BLaER1 (cell line): ENCODE measurements at regions not wholly inside any gene's neighbourhood (a gene's known extent, or its start where the extent isn't known, plus 50 kb on each side); places are given as distances from the start of the nearest gene placed in this dataset.

Experiments used
- H3K27ac ChIP-seq: shearing (Covaris generic); formaldehyde crosslinking; 2 replicates; pipeline ENCODE4 v1.8.1; 2022
- H3K27me3 ChIP-seq: shearing (Covaris generic); formaldehyde crosslinking; 2 replicates; pipeline ENCODE4 v1.8.1; 2022
- H3K36me3 ChIP-seq: shearing (Covaris generic); formaldehyde crosslinking; 2 replicates; pipeline ENCODE4 v1.8.1; 2022
- H3K4me1 ChIP-seq: shearing (Covaris generic); formaldehyde crosslinking; 2 replicates; pipeline ENCODE4 v1.8.1; 2022
- H3K4me2 ChIP-seq: shearing (Covaris generic); formaldehyde crosslinking; 2 replicates; pipeline ENCODE4 v1.8.1; 2022
- H3K4me3 ChIP-seq: shearing (Covaris generic); formaldehyde crosslinking; 2 replicates; pipeline ENCODE4 v1.8.1; 2022
- H3K9ac ChIP-seq: shearing (Covaris generic); formaldehyde crosslinking; 2 replicates; pipeline ENCODE4 v1.8.1; 2022
- H3K9me3 ChIP-seq: shearing (Covaris generic); formaldehyde crosslinking; 2 replicates; pipeline ENCODE4 v1.8.1; 2022
- H4K20me1 ChIP-seq: shearing (Covaris generic); formaldehyde crosslinking; 2 replicates; pipeline ENCODE4 v1.8.1; 2022
- Cebpa-rat ChIP-seq: shearing (Covaris generic); IDR thresholded peaks from 2 replicates; pipeline ENCODE4 v1.8.1; 2022

- Histone ChIP-seq H4K20me1 (peaks cover 92% of the 10 kb centered on the region), H3K4me2 (peak overlapping the region; percentile 92), H3K4me3 (peak overlapping the region; percentile 52), H3K9me3 (no peaks in the 10 kb centered on the region; the same call in 1 of the 2 replicates), H3K9ac (peak overlapping the region; percentile 73), H3K36me3 (peaks cover 12% of the 10 kb centered on the region), H3K27ac (peak overlapping the region; percentile 87), H3K27me3 (no peaks in the 10 kb centered on the region), H3K4me1 (peaks cover 74% of the 10 kb centered on the region)
- TF ChIP-seq Cebpa-rat = no peak
Measured at GRCh38 chr3:42025370-42026138, 63.7 kb upstream of the ULK4 start.

GRCh38 chr3:42024591-42025351 is 62.9 kb upstream of the ULK4 start:
- Histone ChIP-seq H3K4me1 (peaks cover 81% of the 10 kb centered on the region), H3K9me3 (no peaks in the 10 kb centered on the region; the same call in 1 of the 2 replicates), H3K4me2 (peak overlapping the region; percentile 92), H4K20me1 (peaks cover 94% of the 10 kb centered on the region), H3K27ac (peak overlapping the region; percentile 87), H3K27me3 (no peaks in the 10 kb centered on the region), H3K9ac (peak overlapping the region; percentile 72), H3K36me3 (peaks cover 12% of the 10 kb centered on the region), H3K4me3 (peak overlapping the region; percentile 52)
- TF ChIP-seq Cebpa-rat = no peak

DNA sequence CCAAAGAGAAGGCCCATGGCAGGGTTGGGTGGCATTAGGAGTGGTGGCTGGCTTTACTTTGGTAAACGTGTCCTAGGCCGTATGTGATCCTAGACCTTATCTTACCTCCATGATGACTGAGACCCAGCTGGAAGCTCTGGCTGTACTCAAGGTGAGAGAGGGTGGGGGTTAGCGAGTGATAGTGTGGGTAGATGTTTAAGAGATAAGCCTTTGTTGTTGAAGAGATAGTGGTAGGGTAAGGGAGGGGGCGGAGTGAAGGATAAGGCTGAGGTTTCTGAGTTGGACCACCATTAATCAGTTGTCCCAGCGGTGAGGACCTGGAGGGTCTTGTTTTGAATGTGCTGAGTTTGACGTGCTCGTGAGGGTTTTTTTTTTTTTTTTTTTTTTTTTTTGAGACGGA is 61.5 kb upstream of the ULK4 start:
- Histone ChIP-seq H3K27me3 (no peaks in the 10 kb centered on the region), H3K36me3 (peaks cover 5% of the 10 kb centered on the region), H4K20me1 (peaks cover 94% of the 10 kb centered on the region), H3K9ac (no peak overlapping the region), H3K4me1 (peaks cover 94% of the 10 kb centered on the region), H3K4me2 (peak overlapping the region; percentile 92), H3K9me3 (no peaks in the 10 kb centered on the region; the same call in 1 of the 2 replicates), H3K27ac (peak overlapping the region; percentile 50), H3K4me3 (no peak overlapping the region)
- TF ChIP-seq Cebpa-rat = no peak

- no peak overlapping the region for H3K9ac ChIP-seq
- no peak overlapping the region for H3K27ac ChIP-seq
- H3K27me3 ChIP-seq = no peaks in the 10 kb centered on the region
- no peaks in the 10 kb centered on the region for H3K9me3 ChIP-seq
- H3K4me1 ChIP-seq = peaks cover 94% of the 10 kb centered on the region
- H3K4me3 ChIP-seq = no peak overlapping the region
- peak overlapping the region; percentile 92; the same call in 1 of the 2 replicates for H3K4me2 ChIP-seq
- H3K36me3 ChIP-seq = peaks cover 5% of the 10 kb centered on the region; the same call in 1 of the 2 replicates
- TF ChIP-seq Cebpa-rat = no peak
- H4K20me1 ChIP-seq = peaks cover 97% of the 10 kb centered on the region
Measured at GRCh38 chr3:42022355-42022754, 60.5 kb upstream of the ULK4 start.

DNA sequence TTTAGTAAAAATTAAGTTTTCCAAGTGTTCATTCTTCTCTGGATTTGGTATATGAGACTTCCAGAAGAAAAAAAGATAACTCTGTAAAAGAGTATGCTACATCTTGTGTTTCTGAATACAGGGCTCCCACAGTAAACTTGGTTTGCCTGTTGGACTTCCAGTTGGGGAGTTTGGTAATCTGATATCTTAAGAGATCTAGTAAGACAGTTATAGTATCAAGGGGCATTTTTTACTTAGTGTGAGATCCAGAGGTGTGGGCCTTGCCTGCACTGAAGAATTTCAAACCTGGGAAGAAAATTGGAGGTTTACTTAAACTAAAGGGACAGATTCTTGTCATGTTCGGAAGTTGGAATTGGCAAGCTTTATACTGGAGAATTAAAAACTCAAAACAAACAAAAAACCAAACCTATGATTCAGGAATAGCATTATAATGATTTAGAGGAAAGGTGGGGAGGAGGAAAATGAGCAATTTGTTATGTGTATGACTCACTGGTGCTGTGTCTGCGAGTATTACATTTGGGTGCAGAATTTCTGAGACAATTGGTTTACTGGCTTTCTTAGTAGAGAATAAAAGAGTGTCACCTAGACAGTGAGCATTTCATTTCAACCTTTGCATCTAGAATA is 58.9 kb upstream of the ULK4 start:
- H3K27ac ChIP-seq = no peak overlapping the region
- TF ChIP-seq Cebpa-rat = no peak

DNA sequence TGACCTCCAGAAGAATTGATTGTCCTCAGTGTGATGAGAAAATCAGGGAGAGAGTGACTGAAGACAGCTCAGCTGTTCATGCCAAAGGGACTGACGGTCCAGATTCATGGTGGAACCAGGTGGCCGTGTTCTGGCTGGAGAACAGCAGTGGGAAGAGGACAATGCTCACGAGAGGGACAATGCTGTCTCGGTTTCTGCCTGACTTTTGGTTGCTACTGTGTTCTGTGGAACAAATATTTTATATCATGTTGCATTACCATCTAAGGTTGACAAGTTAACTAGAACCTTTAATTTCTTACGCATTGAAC is 58.0 kb upstream of the ULK4 start:
- Histone ChIP-seq H3K9ac (no peak overlapping the region), H3K27me3 (no peaks in the 10 kb centered on the region), H3K4me2 (no peak overlapping the region), H3K4me1 (peaks cover 96% of the 10 kb centered on the region), H3K9me3 (no peaks in the 10 kb centered on the region), H3K27ac (no peak overlapping the region), H4K20me1 (peaks cover 100% of the 10 kb centered on the region), H3K4me3 (no peak overlapping the region), H3K36me3 (peaks cover 5% of the 10 kb centered on the region; the same call in 1 of the 2 replicates)
- no peak for TF ChIP-seq Cebpa-rat

More for the DNA sequence above, 58.9 kb upstream of the ULK4 start:
- no peak overlapping the region for H3K9ac ChIP-seq
- H3K4me2 ChIP-seq = no peak overlapping the region
- no peak overlapping the region for H3K4me3 ChIP-seq
- peaks cover 94% of the 10 kb centered on the region for H3K4me1 ChIP-seq
- peaks cover 98% of the 10 kb centered on the region for H4K20me1 ChIP-seq
- H3K36me3 ChIP-seq = peaks cover 5% of the 10 kb centered on the region; the same call in 1 of the 2 replicates
- no peaks in the 10 kb centered on the region for H3K9me3 ChIP-seq
- H3K27me3 ChIP-seq = no peaks in the 10 kb centered on the region

- peaks cover 90% of the 10 kb centered on the region for H3K4me1 ChIP-seq
- peak overlapping the region; percentile 91 for H3K4me2 ChIP-seq
- H3K9ac ChIP-seq = no peak overlapping the region
- H3K9me3 ChIP-seq = no peaks in the 10 kb centered on the region
- TF ChIP-seq Cebpa-rat = no peak
- H4K20me1 ChIP-seq = peaks cover 96% of the 10 kb centered on the region
- no peak overlapping the region for H3K27ac ChIP-seq
- H3K36me3 ChIP-seq = peaks cover 5% of the 10 kb centered on the region; the same call in 1 of the 2 replicates
- H3K4me3 ChIP-seq = no peak overlapping the region
- no peaks in the 10 kb centered on the region for H3K27me3 ChIP-seq
Measured at GRCh38 chr3:42019144-42019952, 57.4 kb upstream of the ULK4 start.

DNA sequence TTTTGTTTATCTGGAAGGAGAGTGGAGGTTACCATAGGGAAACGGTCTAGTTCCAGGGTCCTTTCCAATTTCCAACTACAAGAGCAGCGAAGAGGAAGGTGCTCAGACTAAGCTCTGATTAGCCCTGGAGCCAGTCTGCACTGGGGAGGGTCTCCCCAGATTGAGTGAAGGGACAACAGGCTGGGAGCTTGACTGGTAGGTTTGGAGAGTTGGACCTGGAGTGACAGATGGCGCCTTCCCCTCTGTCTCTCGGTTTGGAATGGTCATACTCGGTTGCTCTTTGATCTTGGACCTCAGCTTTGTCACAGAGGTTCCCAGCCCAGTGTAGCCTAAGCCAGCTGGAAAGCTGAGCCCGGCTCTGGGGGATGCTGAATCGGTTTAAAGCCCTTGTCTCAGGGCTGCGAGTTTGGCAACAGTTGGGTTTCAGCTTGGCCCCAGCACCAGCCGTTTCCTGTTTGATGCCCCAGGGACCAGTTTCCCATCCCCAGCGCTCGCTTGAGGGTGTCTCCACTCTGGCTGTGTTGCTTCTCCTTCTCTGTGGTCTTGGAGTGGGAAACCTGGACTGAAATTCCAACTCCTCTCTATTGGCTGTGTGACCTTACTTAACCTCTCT is 53.1 kb upstream of the ULK4 start:
- H3K4me2 ChIP-seq = peak overlapping the region; percentile 91
- H3K9me3 ChIP-seq = no peaks in the 10 kb centered on the region
- H3K27me3 ChIP-seq = no peaks in the 10 kb centered on the region
- H3K36me3 ChIP-seq = no peaks in the 10 kb centered on the region
- peak; percentile 29; the same call in 1 of the 2 replicates for TF ChIP-seq Cebpa-rat
- H3K27ac ChIP-seq = peak overlapping the region; percentile 99
- peak overlapping the region; percentile 99 for H3K4me3 ChIP-seq
- peak overlapping the region; percentile 96 for H3K9ac ChIP-seq
- H3K4me1 ChIP-seq = peaks cover 63% of the 10 kb centered on the region
- peaks cover 53% of the 10 kb centered on the region for H4K20me1 ChIP-seq

GRCh38 chr3:42014458-42014920 is 52.6 kb upstream of the ULK4 start:
- Histone ChIP-seq H3K9ac (peak overlapping the region; percentile 96), H3K27ac (peak overlapping the region; percentile 99), H3K27me3 (no peaks in the 10 kb centered on the region), H3K4me2 (peak overlapping the region; percentile 91), H4K20me1 (peaks cover 47% of the 10 kb centered on the region), H3K4me1 (peaks cover 57% of the 10 kb centered on the region), H3K9me3 (no peaks in the 10 kb centered on the region), H3K36me3 (no peaks in the 10 kb centered on the region), H3K4me3 (peak overlapping the region; percentile 99)
- TF ChIP-seq Cebpa-rat = no peak
